Aorta (tissue), 5 donors: ENCODE measurements at regions not wholly inside any gene's neighbourhood (a gene's known extent, or its start where the extent isn't known, plus 50 kb on each side); places are given as distances from the start of the nearest gene placed in this dataset.

ENCODE experiments used
- ATAC-seq: fragments of 200-7000 bp; cut with Tn5 transposase; one replicate; pipeline ENCODE4 v1.9.1; 2022; ENCODE audit warnings: moderate library complexity; ENCODE audit not compliant: low FRiP score
- DNase-seq, 2 donors: peaks; one replicate each; pipeline ENCODE4 v3.0.0-alpha.2; 2020
- H3K27ac ChIP-seq, 2 donors: one replicate each; pipeline ENCODE4 v1.5.1; 2013; ENCODE audit warnings: low read length in 2 of 2, mild to moderate bottlenecking in 2 of 2, moderate library complexity in 2 of 2, control low read depth in 1 of 2, inconsistent platforms in 1 of 2, low read depth in 1 of 2
- H3K27me3 ChIP-seq, 2 donors: one replicate each; pipeline ENCODE4 v1.6.1; 2013; ENCODE audit warnings: control low read depth in 1 of 2, low read length in 1 of 2, mild to moderate bottlenecking in 1 of 2, moderate library complexity in 1 of 2; ENCODE audit not compliant: insufficient read depth in 2 of 2, control insufficient read depth in 1 of 2
- H3K36me3 ChIP-seq, 2 donors: one replicate each; pipeline ENCODE4 v1.6.1; 2013; ENCODE audit warnings: control low read depth in 1 of 2, low read length in 1 of 2, mild to moderate bottlenecking in 1 of 2; ENCODE audit not compliant: insufficient read depth in 2 of 2, control insufficient read depth in 1 of 2
- H3K4me1 ChIP-seq, 2 donors: one replicate each; pipeline ENCODE4 v1.6.1; 2013; ENCODE audit warnings: low read length in 2 of 2, control low read depth in 1 of 2, mild to moderate bottlenecking in 1 of 2, moderate library complexity in 1 of 2; ENCODE audit not compliant: insufficient read depth in 2 of 2, control insufficient read depth in 1 of 2
- H3K4me3 ChIP-seq, 2 donors: one replicate each; pipeline ENCODE4 v1.5.1; 2013; ENCODE audit warnings: low read length in 2 of 2, control low read depth in 1 of 2, mild to moderate bottlenecking in 1 of 2
- H3K9me3 ChIP-seq: one replicate; pipeline ENCODE4 v1.6.1; 2013; ENCODE audit warnings: mild to moderate bottlenecking, low read length; ENCODE audit not compliant: control insufficient read depth
- WGBS, 2 donors: extraction: QIAGEN DNeasy Blood & Tissue Kit; methylation state at CpG; one replicate each; pipeline ENCODE4 v1.1.7; 2013; 5-methylcytosine and 5-hydroxymethylcytosine counted together
- intact Hi-C, 2 donors: fragments of 100-400 bp; cut with DNase I; formaldehyde crosslinking; loops; one replicate each; pipeline versions ENCODE4 v1.14.2 to v1.15.0; 2022
- donor health status: healthy with polysubstance abuse.
- donor health status: Bipolar disorder and iron deficiency.
- donor health status: DM: no; HTN: no; CAD: no.
- donor health status: DM: no; HTN: no; CAD: no.
- donor health status: DM: yes; HTN: yes; CAD: no.

GRCh38 chr9:81097131-81097847, 592.1 kb downstream of the TLE1 start:
- intact Hi-C loops, result no loop called here
- WGBS, 2 donors, result 75 to 83% methylated on average over 11 of the region's 11 CpGs
- ATAC-seq (no peak), DNase-seq (no peak)
- Histone ChIP-seq H3K4me3 (no peak overlapping the region), H3K27ac (no peak overlapping the region), H3K4me1 (no peaks in the 10 kb centered on the region), H3K9me3 (no peaks in the 10 kb centered on the region), H3K27me3 (no peaks in the 10 kb centered on the region), H3K36me3 (no peaks in the 10 kb centered on the region)

- WGBS, 2 donors, result 67 to 70% methylated on average over 2 of the region's 2 CpGs
- Histone ChIP-seq H3K27me3 (no peaks in the 10 kb centered on the region), H3K9me3 (no peaks in the 10 kb centered on the region), H3K27ac (no peak overlapping the region), H3K4me3 (no peak overlapping the region), H3K4me1 (no peaks in the 10 kb centered on the region), H3K36me3 (no peaks in the 10 kb centered on the region)
- DNase-seq, result no peak
- intact Hi-C loops, result no loop called here
- ATAC-seq, result no peak
These were observed 592.7 kb downstream of the TLE1 start for GRCh38 chr9:81096625-81097024.

DNA sequence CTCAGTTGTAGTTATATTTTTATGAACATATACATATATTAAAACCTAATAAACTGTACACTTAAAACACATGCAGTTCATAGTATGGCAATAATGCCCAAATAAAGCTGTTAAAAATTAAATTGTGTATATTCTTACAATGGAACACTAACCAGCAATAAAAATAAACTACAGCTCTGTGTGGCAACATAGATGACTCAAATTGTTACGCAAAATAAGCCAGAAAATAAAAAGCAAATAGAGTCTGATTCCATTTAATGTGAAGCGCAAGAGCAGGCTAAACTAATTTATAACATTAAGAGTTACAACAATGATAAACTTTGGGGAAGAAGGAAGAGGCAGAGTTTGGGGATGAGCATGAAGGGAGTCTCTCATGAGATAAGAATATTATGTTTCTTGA, 597.3 kb downstream of the TLE1 start:
- H3K4me1 ChIP-seq, result no peaks in the 10 kb centered on the region
- no peaks in the 10 kb centered on the region for H3K9me3 ChIP-seq
- H3K27me3 ChIP-seq, result no peaks in the 10 kb centered on the region
- 95 to 100% methylated on average over 2 of the region's 2 CpGs for WGBS, 2 donors
- H3K27ac ChIP-seq, result no peak overlapping the region
- no peak for DNase-seq
- no peak overlapping the region for H3K4me3 ChIP-seq
- H3K36me3 ChIP-seq, result no peaks in the 10 kb centered on the region
- no peak for ATAC-seq
- intact Hi-C loops, result no loop called here

DNA sequence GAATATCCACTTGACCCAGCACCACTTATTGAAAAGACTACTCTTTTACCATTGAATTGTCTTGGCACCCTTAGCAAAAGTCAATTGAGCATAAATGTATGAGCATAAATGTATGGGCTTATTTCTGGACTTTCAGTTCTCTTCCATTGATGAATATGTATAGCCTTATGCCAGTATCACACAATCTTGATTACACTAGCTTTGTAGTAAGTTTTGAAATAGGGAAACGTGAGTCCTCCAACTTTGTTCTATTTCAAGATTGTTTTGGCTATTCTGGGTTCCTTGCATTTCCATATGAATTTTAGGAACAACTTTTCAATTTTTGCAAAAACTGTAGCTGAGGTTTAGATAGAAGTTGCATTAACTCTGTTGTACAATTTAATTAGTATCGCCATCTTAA, 601.0 kb downstream of the TLE1 start:
- H3K4me1 ChIP-seq, result peaks cover 0 to 2% of the 10 kb centered on the region in 2 donors
- no peak overlapping the region for H3K4me3 ChIP-seq
- intact Hi-C loops, result no loop called here
- 88 to 93% methylated on average over 2 of the region's 2 CpGs for WGBS, 2 donors
- ATAC-seq (no peak), DNase-seq (no peak)
- H3K27me3 ChIP-seq, result no peaks in the 10 kb centered on the region
- no peaks in the 10 kb centered on the region for H3K9me3 ChIP-seq
- no peak overlapping the region for H3K27ac ChIP-seq
- H3K36me3 ChIP-seq, result no peaks in the 10 kb centered on the region

- Histone ChIP-seq H3K4me1 (peaks cover 4 to 5% of the 10 kb centered on the region in 2 donors), H3K27ac (no peak overlapping the region), H3K36me3 (no peaks in the 10 kb centered on the region), H3K27me3 (no peaks in the 10 kb centered on the region), H3K9me3 (no peaks in the 10 kb centered on the region), H3K4me3 (no peak overlapping the region)
- 91 to 92% methylated on average over 3 of the region's 3 CpGs for WGBS, 2 donors
- DNase-seq (no peak), ATAC-seq (no peak)
- intact Hi-C loops, result no loop called here
These were observed 602.9 kb downstream of the TLE1 start for GRCh38 chr9:81086416-81086815.

DNA sequence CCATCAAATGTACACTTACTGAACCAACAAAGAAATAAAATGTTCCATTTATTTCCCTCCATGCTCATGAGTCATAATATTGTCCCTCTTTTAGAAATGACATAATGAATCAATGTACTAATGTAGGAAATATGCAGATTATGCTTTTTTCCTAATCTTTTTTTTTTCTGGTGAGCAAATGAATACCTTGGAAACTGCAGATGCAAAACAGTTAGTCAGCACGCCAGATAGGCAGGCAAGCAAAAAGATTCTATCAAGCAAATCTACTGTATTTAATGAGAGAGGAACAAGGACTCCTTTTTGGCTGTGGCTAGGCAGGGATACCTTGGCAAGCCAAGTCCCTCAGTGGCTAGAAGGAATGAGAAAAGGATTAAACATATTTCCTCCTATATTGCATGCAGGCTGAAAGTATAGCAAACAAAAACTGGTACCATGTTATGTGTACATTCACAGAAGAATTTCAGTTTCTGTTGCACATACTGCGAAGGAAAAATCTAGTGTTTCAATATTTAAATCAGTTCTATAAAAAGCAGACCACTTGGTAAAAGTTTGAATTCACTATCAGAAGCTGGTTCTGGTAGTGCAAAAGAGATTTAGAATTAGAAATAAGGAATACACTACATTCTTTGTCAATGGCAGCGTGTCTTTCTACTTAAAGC, 605.4 kb downstream of the TLE1 start:
- DNase-seq (no peak), ATAC-seq (no peak)
- H3K4me3 ChIP-seq, result no peak overlapping the region
- H3K27ac ChIP-seq, result no peak overlapping the region
- no peaks in the 10 kb centered on the region for H3K9me3 ChIP-seq
- no peaks in the 10 kb centered on the region for H3K36me3 ChIP-seq
- WGBS, 2 donors, result 60 to 62% methylated on average over 3 of the region's 3 CpGs
- no peaks in the 10 kb centered on the region for H3K27me3 ChIP-seq
- intact Hi-C loops, result no loop called here
- peaks cover 4 to 5% of the 10 kb centered on the region in 2 donors for H3K4me1 ChIP-seq

GRCh38 chr9:81083067-81083466, 606.3 kb downstream of the TLE1 start:
- H3K36me3 ChIP-seq, result no peaks in the 10 kb centered on the region
- no peaks in the 10 kb centered on the region for H3K9me3 ChIP-seq
- no peak for ATAC-seq
- peak overlapping the region in 1 of 2 donors; percentile 68 for H3K27ac ChIP-seq
- intact Hi-C loops, result no loop called here
- DNase-seq, result no peak
- H3K4me1 ChIP-seq, result peaks cover 4 to 5% of the 10 kb centered on the region in 2 donors
- H3K4me3 ChIP-seq, result no peak overlapping the region
- no peaks in the 10 kb centered on the region for H3K27me3 ChIP-seq
- WGBS, 2 donors, result 30 to 33% methylated on average over 4 of the region's 4 CpGs

GRCh38 chr9:81082221-81082620, 607.1 kb downstream of the TLE1 start:
- H3K27ac ChIP-seq, result no peak overlapping the region
- peaks cover 4 to 5% of the 10 kb centered on the region in 2 donors for H3K4me1 ChIP-seq
- no peak overlapping the region for H3K4me3 ChIP-seq
- intact Hi-C loops, result no loop called here
- DNase-seq (no peak), ATAC-seq (no peak)
- no peaks in the 10 kb centered on the region for H3K27me3 ChIP-seq
- H3K36me3 ChIP-seq, result no peaks in the 10 kb centered on the region
- no peaks in the 10 kb centered on the region for H3K9me3 ChIP-seq

DNA sequence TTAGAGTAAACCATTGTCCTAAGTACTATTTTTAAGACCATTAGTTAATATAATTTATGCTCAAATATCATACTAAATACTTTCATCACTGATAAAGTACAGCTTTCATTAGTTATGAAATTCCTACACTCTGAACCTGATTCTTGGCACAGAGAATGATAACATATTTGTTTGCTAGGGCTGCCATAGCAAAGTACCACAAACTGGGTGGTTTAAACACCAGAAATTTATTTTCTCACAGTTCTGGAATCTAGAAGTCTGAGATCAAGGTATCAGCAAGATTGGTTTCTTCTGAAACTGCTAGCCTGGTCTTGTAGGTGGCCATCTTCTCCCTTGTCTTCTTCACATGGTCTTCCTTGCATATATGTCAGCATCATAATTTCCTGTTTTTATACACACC, 608.4 kb downstream of the TLE1 start:
- intact Hi-C loops, result no loop called here
- DNase-seq, result no peak
- ATAC-seq, result no peak

More for the DNA sequence above, 608.4 kb downstream of the TLE1 start:
- Histone ChIP-seq H3K36me3 (no peaks in the 10 kb centered on the region), H3K4me1 (peaks cover 4 to 5% of the 10 kb centered on the region in 2 donors), H3K4me3 (no peak overlapping the region), H3K27me3 (no peaks in the 10 kb centered on the region), H3K27ac (no peak overlapping the region), H3K9me3 (no peaks in the 10 kb centered on the region)
